ENCODE measurements at regions not wholly inside any gene's neighbourhood (a gene's known extent, or its start where the extent isn't known, plus 50 kb on each side); places are given as distances from the start of the nearest gene placed in this dataset.

- H2AFZ ChIP-seq (ENCODE audit: low read depth, low read length): no peak overlapping the region
- no peaks in the 10 kb centered on the region for H3K36me3 ChIP-seq (ENCODE audit: control insufficient read depth, insufficient read depth, low read length)
- H4K20me1 ChIP-seq (replicated peaks; ENCODE audit: control insufficient read depth, insufficient read depth, low read length): no peaks in the 10 kb centered on the region
- H3K9me3 ChIP-seq (replicated peaks; ENCODE audit: control insufficient read depth, insufficient read depth, low read depth, low read length): no peaks in the 10 kb centered on the region
- H3K4me1 ChIP-seq (replicated peaks in 1 of 2; ENCODE audit: control insufficient read depth in 2 of 2, insufficient read depth in 2 of 2, low read length in 2 of 2): no peaks in the 10 kb centered on the region
- no peak overlapping the region for H3K4me2 ChIP-seq (ENCODE audit: insufficient read depth, low read length)
- no peaks in the 10 kb centered on the region for H3K9me1 ChIP-seq (ENCODE audit: control insufficient read depth, insufficient read depth, low read length)
- no peak overlapping the region for H3K4me3 ChIP-seq
- POLR2A ChIA-PET: no interaction called here
- no peak overlapping the region for H3K27ac ChIP-seq (ENCODE audit: extremely low read depth, low read depth, low read length)
- H3K9ac ChIP-seq (ENCODE audit: insufficient read depth in 1 of 2, low read depth in 2 of 2, low read length in 2 of 2): no peak overlapping the region
- FAIRE-seq: no peak
- in situ Hi-C loops (cut with MboI) (no loop called here), intact Hi-C loops (cut with micrococcal nuclease) (no loop called here)
- CTCF ChIA-PET (ENCODE audit: low intra/inter-chr PET ratio): no interaction called here
- no peak for TF ChIP-seq STAT6 (CRISPR knock-in tag; IDR thresholded peaks at IDR 0.05)
- peak; percentile 16 for TF ChIP-seq REST (IDR thresholded peaks at IDR 0.05; ENCODE audit: borderline replicate concordance)
- no peak for TF ChIP-seq REST (CRISPR knock-in tag; IDR thresholded peaks at IDR 0.05; ENCODE audit: low read depth)
- H3K27me3 ChIP-seq (ENCODE audit: control insufficient read depth in 2 of 2, insufficient read depth in 2 of 2, low read length in 2 of 2): peaks cover 3 to 11% of the 10 kb centered on the region in 2 experiments; a peak in 3 of 5 replicates
- no peak for DNase-seq (ENCODE audit: extremely low read depth in 1 of 4, low spot score in 3 of 4)
- no peak for ATAC-seq
- 3% methylated on average over 6 of the region's 6 CpGs for WGBS (ENCODE audit: insufficient coverage, low coverage, missing lambda C conversion rate)
- H3K79me2 ChIP-seq (ENCODE audit: control insufficient read depth, insufficient read depth, low read length): no peaks in the 10 kb centered on the region
- BruUV-seq (replicated peaks): no TSS peak
Observed at GRCh38 chr10:6713120-6713519, 133.0 kb upstream of the PRKCQ start.
